ENCODE measurements at regions not wholly inside any gene's neighbourhood (a gene's known extent, or its start where the extent isn't known, plus 50 kb on each side); places are given as distances from the start of the nearest gene placed in this dataset.
A peak's percentile ranks its signal among the peaks of the same experiment; 100 is the strongest.

GRCh38 chr12:24597580-24597979, 351.3 kb downstream of the BCAT1 start:
- H3K4me1 ChIP-seq (ENCODE audit: control insufficient read depth in 1 of 2, insufficient read depth in 2 of 2, low read length in 2 of 2) = no peaks in the 10 kb centered on the region
- H4K20me1 ChIP-seq (ENCODE audit: insufficient read depth) = no peaks in the 10 kb centered on the region
- CTCF ChIA-PET = no interaction called here
- ATAC-seq = no peak
- H2AFZ ChIP-seq (ENCODE audit: low read depth, low read length, poor library complexity, severe bottlenecking) = no peak overlapping the region
- intact Hi-C loops (cut with micrococcal nuclease) = loop anchor here (10.0 kb wide), 1 partner anchor 1743 kb away; no protein-coding TSS in a partner anchor
- RAD21 ChIA-PET (ENCODE audit: low non-redundant PET in 1 of 2, low total read pairs in 2 of 2, uncharacterized antibody in 2 of 2, unreplicated experiment in 2 of 2) = no interaction called here
- no peak for TF ChIP-seq ZFX (IDR thresholded peaks at IDR 0.05)
- no peak overlapping the region for H3K4me2 ChIP-seq (ENCODE audit: low read length)
- H3K9me2 ChIP-seq (ENCODE audit: insufficient read depth) = no peaks in the 10 kb centered on the region
- no peaks in the 10 kb centered on the region for H3K27me3 ChIP-seq (ENCODE audit: insufficient read depth, low read length)
- H3K4me3 ChIP-seq (replicated peaks in 1 of 2; ENCODE audit: low read depth in 1 of 2, low read length in 2 of 2) = no peak overlapping the region
- H3K79me2 ChIP-seq (ENCODE audit: insufficient read depth, low read length) = no peaks in the 10 kb centered on the region
- BruUV-seq (replicated peaks) = no TSS peak
- no peak overlapping the region for H3K9ac ChIP-seq (ENCODE audit: low read length)
- H3K36me3 ChIP-seq (ENCODE audit: control insufficient read depth in 1 of 2, insufficient read depth in 2 of 2, low read length in 2 of 2) = no peaks in the 10 kb centered on the region
- no peak for DNase-seq (ENCODE audit: low read depth, low spot score)
- H3K9me3 ChIP-seq (ENCODE audit: control insufficient read depth in 1 of 2, insufficient read depth in 1 of 2, low read depth in 1 of 2, low read length in 2 of 2) = peaks cover 0 to 4% of the 10 kb centered on the region in 2 experiments; a peak in 2 of 4 replicates
- POLR2A ChIA-PET = no interaction called here
- H3K27ac ChIP-seq (ENCODE audit: low read depth, low read length) = no peak overlapping the region

GRCh38 chr12:24596768-24597388, 352.0 kb downstream of the BCAT1 start:
- BruUV-seq (replicated peaks) = no TSS peak
- Histone ChIP-seq H3K9me3 (ENCODE audit: control insufficient read depth in 1 of 2, insufficient read depth in 1 of 2, low read depth in 1 of 2, low read length in 2 of 2) (peaks cover 0 to 4% of the 10 kb centered on the region in 2 experiments; a peak in 2 of 4 replicates), H3K27ac (ENCODE audit: low read depth, low read length) (no peak overlapping the region), H3K36me3 (ENCODE audit: control insufficient read depth in 1 of 2, insufficient read depth in 2 of 2, low read length in 2 of 2) (no peaks in the 10 kb centered on the region), H3K9ac (ENCODE audit: low read length) (no peak overlapping the region), H3K79me2 (ENCODE audit: insufficient read depth, low read length) (no peaks in the 10 kb centered on the region), H3K9me2 (ENCODE audit: insufficient read depth) (no peaks in the 10 kb centered on the region), H3K4me1 (ENCODE audit: control insufficient read depth in 1 of 2, insufficient read depth in 2 of 2, low read length in 2 of 2) (no peaks in the 10 kb centered on the region), H3K4me2 (ENCODE audit: low read length) (no peak overlapping the region), H4K20me1 (ENCODE audit: insufficient read depth) (no peaks in the 10 kb centered on the region), H2AFZ (ENCODE audit: low read depth, low read length, poor library complexity, severe bottlenecking) (no peak overlapping the region), H3K4me3 (replicated peaks in 1 of 2; ENCODE audit: low read depth in 1 of 2, low read length in 2 of 2) (no peak overlapping the region), H3K27me3 (ENCODE audit: insufficient read depth, low read length) (no peaks in the 10 kb centered on the region)
- DNase-seq (ENCODE audit: low read depth, low spot score) (no peak), ATAC-seq (no peak)
- intact Hi-C loops (cut with micrococcal nuclease) = loop anchor here (10.0 kb wide), 1 partner anchor 1742 kb away; no protein-coding TSS in a partner anchor
- ChIA-PET POLR2A (no interaction called here), CTCF (no interaction called here), RAD21 (ENCODE audit: low non-redundant PET in 1 of 2, low total read pairs in 2 of 2, uncharacterized antibody in 2 of 2, unreplicated experiment in 2 of 2) (no interaction called here)
- TF ChIP-seq CBX3 (IDR thresholded peaks at IDR 0.05; ENCODE audit: low read depth) (no peak), ZFX (IDR thresholded peaks at IDR 0.05) (no peak), RAD21 (IDR thresholded peaks at IDR 0.05; ENCODE audit: low read depth) (peak; percentile 14; the same call in 1 of the 2 replicates), ZBTB33 (IDR thresholded peaks at IDR 0.05; ENCODE audit: extremely low read depth, insufficient replicate concordance, low read length) (no peak), CTCF (IDR thresholded peaks at IDR 0.05 in 2 of 3, conservative IDR thresholded peaks at IDR 0.05 in 1 of 3; ENCODE audit: borderline replicate concordance in 1 of 3, insufficient read depth in 1 of 3, low read depth in 2 of 3, low read length in 2 of 3) (peak in 2 of 3 experiments; percentile 32 to 51; a peak in 3 of 6 replicates)

Measured in HCT116 (cell line).